WERI-Rb-1 (cell line): ENCODE measurements at regions not wholly inside any gene's neighbourhood (a gene's known extent, or its start where the extent isn't known, plus 50 kb on each side); places are given as distances from the start of the nearest gene placed in this dataset.

Experiments used
- DNase-seq: peaks from one replicate; pipeline ENCODE4 v3.0.0-alpha.2; 2020
- H3K27ac ChIP-seq: fragments of 250-450 bp; sonication (Bioruptor Pico); 2 replicates; pipeline ENCODE4 v1.5.1; 2020; ENCODE audit warnings: mild to moderate bottlenecking, moderate library complexity
- H3K27me3 ChIP-seq: fragments of 250-450 bp; sonication (Bioruptor Pico); 2 replicates; pipeline ENCODE4 v1.5.1; 2021; ENCODE audit warnings: mild to moderate bottlenecking, low read depth, moderate library complexity; ENCODE audit not compliant: insufficient read depth, severe bottlenecking
- H3K36me3 ChIP-seq: fragments of 250-450 bp; sonication (Bioruptor Pico); 2 replicates; pipeline ENCODE4 v1.5.1; 2020; ENCODE audit warnings: mild to moderate bottlenecking, moderate library complexity
- H3K4me3 ChIP-seq: 2 replicates; pipeline ENCODE4 v1.5.1; 2011; ENCODE audit warnings: low read depth, mild to moderate bottlenecking, control low read depth, low read length
- H3K9me3 ChIP-seq: fragments of 250-450 bp; sonication (Bioruptor Pico); 2 replicates; pipeline ENCODE4 v1.5.1; 2021; ENCODE audit warnings: mild to moderate bottlenecking, moderate library complexity; ENCODE audit not compliant: severe bottlenecking
- CTCF ChIP-seq: IDR thresholded peaks from 2 replicates; pipeline ENCODE4 v1.5.1; 2011; ENCODE audit warnings: low read depth, mild to moderate bottlenecking, control low read depth, inconsistent platforms, low read length

DNA sequence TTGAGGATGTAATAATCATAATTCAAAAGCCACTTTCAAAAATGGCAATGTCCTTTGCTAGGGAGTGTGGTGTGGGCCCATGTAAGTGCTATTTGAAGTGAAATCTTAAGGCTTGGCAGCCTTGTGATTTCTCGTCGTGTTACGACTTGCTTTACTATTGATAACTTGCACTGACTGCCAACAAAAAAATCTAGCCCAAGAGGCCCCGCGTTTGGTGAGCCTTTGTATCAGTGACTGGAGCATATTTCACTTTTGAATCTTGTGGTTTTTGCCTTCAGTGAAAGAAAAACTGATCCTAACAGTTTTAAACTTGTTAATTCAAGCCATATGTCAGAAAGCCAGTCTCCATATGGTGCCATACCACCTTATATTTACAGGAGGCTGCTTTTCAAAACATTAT lies 248.0 kb downstream of the TMEM182 start:
- H3K27me3 ChIP-seq = peaks cover 74% of the 10 kb centered on the region
- no peaks in the 10 kb centered on the region for H3K9me3 ChIP-seq
- no peak overlapping the region for H3K4me3 ChIP-seq
- no peak for DNase-seq
- TF ChIP-seq CTCF = no peak
- H3K36me3 ChIP-seq = no peaks in the 10 kb centered on the region
- H3K27ac ChIP-seq = no peak overlapping the region

GRCh38 chr2:103010306-103010705 lies 248.5 kb downstream of the TMEM182 start:
- peaks cover 76% of the 10 kb centered on the region for H3K27me3 ChIP-seq
- H3K4me3 ChIP-seq = no peak overlapping the region
- no peaks in the 10 kb centered on the region for H3K36me3 ChIP-seq
- no peak for TF ChIP-seq CTCF
- H3K9me3 ChIP-seq = no peaks in the 10 kb centered on the region
- no peak for DNase-seq
- no peak overlapping the region for H3K27ac ChIP-seq

- no peaks in the 10 kb centered on the region for H3K9me3 ChIP-seq
- no peaks in the 10 kb centered on the region for H3K36me3 ChIP-seq
- DNase-seq = no peak
- peaks cover 74% of the 10 kb centered on the region for H3K27me3 ChIP-seq
- no peak overlapping the region for H3K4me3 ChIP-seq
- H3K27ac ChIP-seq = no peak overlapping the region
- TF ChIP-seq CTCF = no peak
Observed at GRCh38 chr2:103010751-103011150, 248.9 kb downstream of the TMEM182 start.

DNA sequence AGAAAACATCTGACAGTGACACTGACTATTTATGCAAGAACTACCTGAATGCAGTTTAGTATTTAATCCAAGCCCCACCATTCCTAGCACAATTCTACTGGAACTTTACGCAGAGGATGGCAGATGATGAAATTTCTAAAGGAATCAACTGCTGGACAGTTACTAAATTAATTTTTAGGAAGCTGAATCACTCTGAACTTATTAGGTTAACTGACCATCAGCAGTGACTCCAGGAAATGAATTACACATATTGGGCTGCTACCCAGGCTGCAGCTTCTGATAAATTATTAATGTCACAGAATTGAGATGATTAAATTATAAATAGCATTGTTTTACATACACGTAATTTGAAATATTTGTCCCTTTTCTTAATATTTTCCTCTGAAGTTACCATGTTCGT lies 250.8 kb downstream of the TMEM182 start:
- DNase-seq = no peak
- no peaks in the 10 kb centered on the region for H3K36me3 ChIP-seq

DNA sequence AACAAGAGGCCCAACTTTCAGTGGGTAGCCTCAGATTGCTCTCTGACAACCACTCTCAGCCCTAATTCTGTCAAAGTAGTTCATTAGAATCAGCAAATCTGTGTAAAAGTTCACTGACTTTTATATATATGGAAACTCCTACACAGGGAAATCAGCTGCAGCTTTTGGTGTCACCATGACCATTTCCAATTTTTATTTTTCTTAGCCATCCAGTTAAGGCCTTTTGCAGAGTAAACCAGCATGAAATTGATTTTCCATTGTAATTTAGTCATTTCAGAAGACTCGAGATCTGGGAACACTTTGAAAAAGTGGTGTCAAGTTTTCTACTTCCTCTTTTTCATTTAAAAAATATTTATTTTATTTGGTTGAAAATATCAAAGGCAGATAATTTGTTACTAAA lies 263.2 kb downstream of the TMEM182 start:
- Histone ChIP-seq H3K27ac (no peak overlapping the region), H3K27me3 (peaks cover 41% of the 10 kb centered on the region), H3K9me3 (no peaks in the 10 kb centered on the region), H3K4me3 (no peak overlapping the region), H3K36me3 (no peaks in the 10 kb centered on the region)
- no peak for TF ChIP-seq CTCF
- no peak for DNase-seq

More for the DNA sequence above, 250.8 kb downstream of the TMEM182 start:
- no peak overlapping the region for H3K27ac ChIP-seq
- H3K4me3 ChIP-seq = no peak overlapping the region
- no peaks in the 10 kb centered on the region for H3K9me3 ChIP-seq
- peaks cover 58% of the 10 kb centered on the region for H3K27me3 ChIP-seq
- no peak for TF ChIP-seq CTCF

GRCh38 chr2:103028181-103028580 lies 266.4 kb downstream of the TMEM182 start:
- no peaks in the 10 kb centered on the region for H3K9me3 ChIP-seq
- no peak for TF ChIP-seq CTCF
- no peak for DNase-seq
- peaks cover 44% of the 10 kb centered on the region for H3K27me3 ChIP-seq
- H3K4me3 ChIP-seq = no peak overlapping the region
- H3K36me3 ChIP-seq = no peaks in the 10 kb centered on the region
- H3K27ac ChIP-seq = no peak overlapping the region
